Fibroblast of skin of scalp (primary cell): ENCODE measurements at regions not wholly inside any gene's neighbourhood (a gene's known extent, or its start where the extent isn't known, plus 50 kb on each side); places are given as distances from the start of the nearest gene placed in this dataset.

Experiments used
- DNase-seq: peaks from one replicate; pipeline ENCODE4 v3.0.0-alpha.2; 2013

DNA sequence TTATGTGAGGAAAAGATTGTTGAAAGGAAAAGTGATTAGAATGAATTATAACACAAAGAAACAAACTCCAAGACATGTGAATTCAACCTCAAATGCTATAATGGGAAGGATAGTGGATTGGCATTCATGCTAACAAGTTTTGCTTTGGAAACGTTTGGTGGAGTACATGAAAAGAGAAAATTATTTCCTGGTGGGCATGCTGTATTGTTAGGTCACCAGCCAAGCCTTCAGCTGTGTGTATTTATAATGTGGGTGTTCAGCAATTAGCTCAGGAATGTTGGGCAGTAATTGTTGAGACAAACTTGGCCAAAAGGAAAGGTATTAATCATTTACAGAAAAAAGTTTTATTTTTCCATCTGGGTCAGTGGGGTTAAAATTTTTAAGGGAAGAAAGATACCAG, 198.9 kb upstream of the ARSJ start:
- no peak for DNase-seq

GRCh38 chr4:114180481-114180880, 201.0 kb upstream of the ARSJ start:
- peak; percentile 77 for DNase-seq

DNA sequence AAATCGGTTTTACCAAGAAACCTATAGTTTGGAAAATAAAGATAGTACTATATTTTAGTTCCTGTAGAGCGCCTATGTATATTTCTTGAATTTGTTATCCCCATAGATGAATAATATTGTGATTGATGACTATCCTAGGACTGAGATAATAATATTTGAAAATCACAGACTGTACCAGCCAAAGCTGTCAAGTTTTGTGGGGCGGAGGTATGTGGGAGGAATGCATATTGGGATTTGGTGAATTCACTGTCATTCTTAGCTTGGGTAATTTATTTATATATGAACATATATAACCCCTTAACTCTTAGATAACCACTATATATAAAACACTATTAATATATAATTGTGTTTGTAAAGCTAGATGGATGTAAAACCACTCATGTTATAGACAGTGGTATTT, 205.5 kb upstream of the ARSJ start:
- no peak for DNase-seq

- DNase-seq, result no peak
These were observed 208.1 kb upstream of the ARSJ start for GRCh38 chr4:114187592-114187991.

DNA sequence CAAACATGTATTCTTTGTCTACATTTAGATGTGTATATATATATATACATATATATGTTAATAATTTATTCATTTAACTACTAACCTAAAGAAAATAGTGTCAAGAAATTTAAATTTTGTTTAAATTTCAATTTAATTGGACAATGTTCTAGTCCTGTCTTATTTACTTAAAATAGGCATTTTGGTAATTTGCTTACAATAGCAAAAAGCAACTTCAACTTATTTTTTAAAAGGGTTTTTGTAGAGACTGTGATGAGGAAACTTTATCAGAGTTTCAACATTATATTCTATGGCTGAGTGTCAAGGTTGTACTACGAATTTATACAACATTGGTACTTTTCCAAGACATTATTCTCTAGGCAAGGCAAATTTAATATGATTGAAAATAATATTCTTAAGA, 212.0 kb upstream of the ARSJ start:
- no peak for DNase-seq

- DNase-seq, result no peak
These were observed 213.4 kb upstream of the ARSJ start for GRCh38 chr4:114192854-114193253.

DNA sequence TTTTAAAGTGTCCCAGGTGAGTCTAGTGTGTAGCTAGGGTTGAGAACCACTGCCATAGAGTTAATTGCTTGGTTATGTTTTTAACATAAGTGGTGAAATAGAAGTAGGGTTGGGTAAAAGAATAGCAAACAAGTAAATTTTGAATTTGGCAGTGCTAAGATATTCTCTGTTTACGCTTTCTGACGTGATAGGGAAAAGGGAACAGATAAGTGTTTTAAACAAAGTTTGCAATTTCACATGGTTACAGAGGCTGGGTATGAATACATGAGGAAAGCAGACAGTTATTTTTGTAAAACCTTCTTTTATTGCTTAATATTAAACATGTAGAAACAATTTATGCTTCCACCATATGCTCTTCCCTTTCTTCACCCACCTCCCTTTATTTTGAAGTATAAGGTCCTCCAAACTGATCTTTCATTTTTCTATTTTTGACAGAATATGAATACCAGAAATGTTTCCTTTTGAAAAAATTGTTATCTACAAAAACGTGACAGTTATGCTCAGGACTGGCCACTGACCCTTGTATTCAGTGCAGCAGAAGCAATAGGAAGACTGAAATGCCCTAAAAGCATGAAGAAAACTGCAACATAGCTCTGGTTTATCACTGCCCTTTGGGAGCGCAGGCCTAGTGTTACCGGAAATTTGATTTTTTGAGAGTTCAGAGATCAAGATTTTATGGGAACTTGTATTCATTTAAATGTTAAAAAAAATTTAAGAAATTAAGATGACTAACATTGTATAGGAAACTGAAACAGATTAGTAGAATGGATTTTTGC, 214.4 kb upstream of the ARSJ start:
- no peak for DNase-seq

GRCh38 chr4:114196606-114197005, 217.2 kb upstream of the ARSJ start:
- DNase-seq, result no peak

GRCh38 chr4:114200026-114200425, 220.6 kb upstream of the ARSJ start:
- no peak for DNase-seq

DNA sequence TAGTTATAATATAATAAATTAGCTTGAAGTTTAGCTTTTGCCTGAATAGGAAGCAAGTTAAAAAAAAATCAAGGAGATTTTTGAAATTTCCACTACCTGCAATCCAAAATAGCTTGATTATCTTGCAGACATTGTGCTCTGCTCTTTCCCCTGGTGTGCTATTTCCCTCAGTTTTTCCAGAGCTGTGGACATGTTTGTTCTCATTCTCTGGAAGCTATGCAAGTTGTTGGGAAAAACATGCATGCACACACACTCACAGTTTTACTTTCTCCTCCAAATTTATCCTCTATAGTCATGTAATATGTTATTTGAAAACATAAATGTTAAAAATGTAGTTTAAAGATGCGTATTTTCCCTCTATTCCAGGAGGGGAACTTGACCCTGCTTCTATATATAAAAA, 225.8 kb upstream of the ARSJ start:
- DNase-seq, result no peak

DNA sequence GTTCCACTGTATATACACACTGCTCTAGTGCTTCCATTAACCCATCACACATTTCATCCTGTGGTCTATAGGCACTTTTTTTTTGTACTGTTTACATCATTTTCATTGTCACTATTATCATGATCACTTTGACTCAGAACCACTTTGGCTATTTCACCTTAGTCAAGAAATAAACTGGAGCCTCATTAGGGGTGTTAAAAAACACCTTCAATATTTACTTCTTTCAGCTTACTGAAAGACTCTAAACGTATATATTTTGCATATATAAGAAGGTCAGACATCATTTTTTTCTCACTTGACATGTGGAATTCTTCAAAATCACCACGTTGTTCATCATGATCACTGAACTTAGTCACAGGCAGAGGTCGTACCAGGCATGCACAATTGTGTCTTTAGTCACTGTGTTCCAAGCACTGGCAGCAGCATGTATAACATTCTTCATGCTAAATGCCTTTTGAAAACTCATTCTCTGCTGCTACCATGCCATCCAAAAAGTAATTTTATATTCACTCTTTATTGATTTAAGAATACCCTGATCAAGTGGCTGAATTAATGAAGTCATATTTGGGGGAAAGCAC, 229.2 kb upstream of the ARSJ start:
- peak; percentile 80 for DNase-seq

- DNase-seq, result no peak
These were observed 230.1 kb upstream of the ARSJ start for GRCh38 chr4:114209584-114209983.

DNA sequence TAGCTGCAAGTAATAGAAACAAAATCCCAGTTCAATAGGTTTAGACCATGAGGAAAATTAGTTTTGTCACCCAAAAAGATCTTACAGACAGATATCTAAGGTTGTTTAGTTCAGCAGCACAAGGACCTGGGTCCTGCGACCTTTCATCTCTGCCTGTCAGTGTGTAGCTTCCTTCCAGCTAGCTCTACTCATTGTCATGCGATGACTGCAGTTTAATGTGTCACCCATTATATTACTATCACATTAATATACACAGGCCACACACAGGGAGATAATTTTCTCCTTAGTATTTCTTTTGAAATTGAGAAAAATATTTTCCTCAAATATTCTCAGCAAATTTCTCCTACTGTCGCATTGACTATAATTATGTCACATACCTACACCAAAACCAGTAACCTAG, 232.1 kb upstream of the ARSJ start:
- no peak for DNase-seq

DNA sequence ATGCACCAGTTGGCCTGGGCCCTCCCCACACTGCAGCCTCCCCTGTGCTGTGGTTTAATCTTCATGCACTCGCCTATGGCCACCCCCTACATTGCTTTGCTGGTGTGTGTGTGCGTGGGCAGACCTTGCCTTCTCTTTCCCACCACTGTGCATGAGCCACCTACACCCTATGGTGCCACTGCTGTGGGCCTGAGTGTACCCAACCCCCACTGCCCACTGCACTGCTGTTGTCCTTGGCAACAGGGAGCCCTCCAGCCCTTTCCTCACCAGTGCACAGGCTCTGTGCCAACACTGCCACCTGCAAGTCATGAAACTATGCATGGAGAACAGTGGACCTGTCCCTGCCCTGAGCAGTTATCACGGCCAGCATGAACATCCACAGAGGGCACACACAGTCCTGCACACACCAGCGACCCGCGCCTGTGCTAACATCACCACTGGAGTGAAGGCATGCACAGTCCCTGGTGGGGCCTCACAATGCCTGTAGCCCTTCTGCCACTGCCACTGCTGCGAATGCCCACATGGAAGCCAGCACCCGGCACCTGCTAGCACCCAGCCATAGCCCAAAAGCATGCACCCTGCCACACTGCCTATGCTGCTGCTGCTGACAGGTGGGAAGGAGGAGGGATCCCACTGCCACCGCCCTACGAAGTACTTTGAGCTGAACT, 237.8 kb upstream of the ARSJ start:
- no peak for DNase-seq

DNA sequence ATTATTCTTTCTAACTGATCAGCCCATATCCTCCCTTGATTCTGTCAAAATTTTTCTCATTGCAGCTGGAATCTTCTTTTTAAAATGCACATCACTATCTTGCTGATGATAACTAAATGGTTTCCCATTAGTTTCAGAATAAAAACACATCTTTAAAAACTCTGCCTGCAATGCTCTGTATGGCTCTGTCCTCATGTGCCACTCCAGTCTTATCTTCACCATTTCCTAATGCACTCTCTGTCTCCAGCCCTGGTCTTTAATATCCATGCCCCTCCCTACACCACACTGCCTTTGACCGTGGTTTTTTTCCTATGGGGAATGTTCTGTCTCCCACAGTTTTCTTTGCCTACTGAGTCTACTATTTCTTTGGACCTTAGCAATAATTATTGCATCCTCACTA, 244.1 kb upstream of the ARSJ start:
- DNase-seq, result no peak

DNA sequence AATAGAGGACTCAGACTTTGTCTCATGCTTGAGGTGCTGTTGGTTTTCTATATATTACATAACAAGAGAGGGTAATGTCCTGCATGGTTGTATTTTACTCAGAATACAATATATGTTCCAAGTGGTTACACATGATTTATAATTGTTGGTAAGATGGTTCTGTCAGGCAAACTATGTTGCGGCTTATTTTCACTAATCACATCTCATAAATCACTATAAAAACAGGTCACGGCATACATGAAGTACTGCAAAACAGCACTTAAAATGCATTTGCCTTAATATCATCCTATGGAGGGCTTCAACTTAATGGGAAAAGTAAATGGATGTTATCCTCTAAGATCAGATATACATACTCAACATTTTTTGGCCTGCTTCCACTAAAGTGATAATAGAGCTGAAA, 246.0 kb upstream of the ARSJ start:
- no peak for DNase-seq

- no peak for DNase-seq
These were observed 246.7 kb upstream of the ARSJ start for GRCh38 chr4:114226179-114226578.

- no peak for DNase-seq
These were observed 247.7 kb upstream of the ARSJ start for GRCh38 chr4:114226968-114227760.

DNA sequence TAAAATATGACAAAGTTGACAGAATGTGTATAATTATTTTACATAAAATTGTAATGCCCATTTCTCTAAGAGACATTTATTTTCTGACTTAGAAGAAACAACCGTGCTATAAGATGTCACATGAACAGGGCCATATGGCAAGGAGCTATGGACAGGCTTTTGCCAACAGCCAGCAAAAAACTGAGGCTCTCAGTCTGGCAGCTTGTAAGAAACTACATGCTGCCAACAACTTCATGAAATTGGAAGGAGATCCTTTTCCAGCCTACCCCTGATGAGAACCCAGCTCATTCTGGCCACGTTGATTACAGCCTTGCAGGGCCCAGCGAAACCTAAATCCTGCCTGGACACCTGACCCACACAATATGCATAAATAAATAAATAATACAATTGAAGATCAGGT, 250.3 kb upstream of the ARSJ start:
- DNase-seq, result no peak

DNA sequence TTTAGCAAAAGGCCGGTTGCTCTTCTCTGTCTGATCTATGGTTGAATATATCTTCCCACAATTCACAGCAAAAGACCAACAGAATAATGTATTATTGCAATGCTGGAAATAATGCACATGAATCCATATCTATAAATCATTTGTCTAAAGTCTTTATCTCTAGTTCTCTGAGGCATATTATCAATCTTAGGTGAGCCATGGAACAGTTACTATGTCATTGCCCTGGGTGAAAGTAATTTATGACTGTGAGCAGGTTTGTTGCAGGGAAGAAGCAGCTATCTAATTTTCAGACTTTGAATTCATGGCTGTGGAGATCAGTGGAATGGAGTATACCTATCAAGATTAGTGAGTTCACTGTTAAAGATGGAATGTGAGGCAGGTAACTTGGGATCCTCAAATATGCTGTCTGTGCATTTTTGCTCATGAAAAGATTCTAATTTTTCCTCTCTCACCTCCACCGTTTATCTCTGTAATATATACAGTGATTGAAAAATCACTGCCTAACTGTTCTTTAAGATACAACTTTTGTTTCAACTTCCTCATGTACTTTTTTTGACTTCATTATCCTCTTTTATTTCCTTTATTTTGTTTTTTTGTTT, 256.8 kb upstream of the ARSJ start:
- no peak for DNase-seq

GRCh38 chr4:114237997-114238396, 258.6 kb upstream of the ARSJ start:
- DNase-seq, result no peak

GRCh38 chr4:114249561-114249960, 270.1 kb upstream of the ARSJ start:
- no peak for DNase-seq

DNA sequence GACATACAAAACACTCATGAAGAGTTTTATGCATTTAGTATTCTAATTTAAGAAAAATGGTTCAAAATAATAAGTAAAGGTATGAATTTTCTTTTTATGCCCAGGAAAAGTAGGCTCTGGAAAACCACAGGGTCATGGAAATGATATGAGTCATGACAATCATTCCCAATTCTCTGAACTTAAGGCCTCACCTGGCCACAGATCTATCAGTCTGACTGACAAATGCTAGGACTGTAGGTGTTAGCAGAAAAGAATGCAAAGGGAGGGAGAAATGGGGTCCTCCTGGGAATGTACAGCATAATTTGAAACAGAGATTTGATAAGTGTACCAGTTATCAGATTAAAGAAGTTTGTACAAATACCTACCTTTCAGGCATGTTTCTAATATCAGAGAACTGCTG, 270.5 kb upstream of the ARSJ start:
- no peak for DNase-seq
